HepG2 (cell line): ENCODE measurements at regions not wholly inside any gene's neighbourhood (a gene's known extent, or its start where the extent isn't known, plus 50 kb on each side); places are given as distances from the start of the nearest gene placed in this dataset.

Source experiments
- ATAC-seq: fragments of 200-7000 bp; cut with Tn5 transposase; 3 replicates; pipeline ENCODE4 v1.9.1; 2020; ENCODE audit warnings: mild to moderate bottlenecking, moderate library complexity
- BruUV-seq: library from RNA; stranded (reverse); fragments of 400-500 nt; replicated peaks from 2 replicates; lab custom pipeline; 2021; lab: Mats Ljungman, UMichigan
- CTCF ChIA-PET: fragments of 300-600 bp; formaldehyde crosslinking; extraction: SDS; loops from one replicate; lab custom pipeline; 2021; ENCODE audit warnings: low total read pairs, inconsistent platforms, low intra/inter-chr PET ratio; lab: Yijun Ruan, JAX
- POLR2A ChIA-PET: fragments of 350-600 bp; sonication (Branson Sonifier 250); formaldehyde crosslinking; loops from one replicate; lab custom pipeline; 2020; ENCODE audit warnings: antibody characterized with exemption, inconsistent platforms; lab: Yijun Ruan, JAX
- DNase-seq: peaks from one replicate; pipeline ENCODE4 v3.0.0-alpha.2; 2015; ENCODE audit warnings: low spot score
- FAIRE-seq: peaks from 3 replicates; lab custom pipeline; 2011; peaks lifted over from hg19 to GRCh38; lab: Jason Lieb, UNC
- H2AFZ ChIP-seq: one replicate; pipeline ENCODE4 v1.6.1; 2011; ENCODE audit warnings: low read length, inconsistent platforms
- H3K27ac ChIP-seq: fragments of 300-600 bp; 3 replicates; pipeline ENCODE4 v1.8.0; 2011; ENCODE audit warnings: mixed run types, mild to moderate bottlenecking, mixed read lengths, low read length, inconsistent platforms; ENCODE audit not compliant: insufficient read depth; ENCODE audit errors: extremely low read length
- H3K27me3 ChIP-seq, 2 experiments: fragments of 200-600 bp in 1 of 2; 2 replicates in 1 of 2; 3 replicates in 1 of 2; pipeline versions ENCODE4 v1.6.0 to v1.8.0; 2011; ENCODE audit warnings: low read length in 2 of 2, mild to moderate bottlenecking in 2 of 2, moderate library complexity in 2 of 2, inconsistent platforms in 1 of 2; ENCODE audit not compliant: insufficient read depth in 2 of 2, control insufficient read depth in 1 of 2
- H3K36me3 ChIP-seq, 2 experiments: fragments of 200-600 bp in 1 of 2; replicated peaks in 1 of 2; 2 replicates in 1 of 2; 3 replicates in 1 of 2; pipeline versions ENCODE4 v1.5.1 to v1.8.0; 2011; ENCODE audit warnings: low read length in 2 of 2, inconsistent platforms in 1 of 2; ENCODE audit not compliant: insufficient read depth in 2 of 2, control insufficient read depth in 1 of 2
- H3K4me1 ChIP-seq: 2 replicates; pipeline ENCODE4 v1.5.1; 2012; ENCODE audit warnings: low read length, inconsistent platforms; ENCODE audit not compliant: insufficient read depth
- H3K4me2 ChIP-seq: 2 replicates; pipeline ENCODE4 v1.6.0; 2011; ENCODE audit warnings: low read depth, low read length, inconsistent platforms
- H3K4me3 ChIP-seq, 3 experiments: fragments of 200-600 bp in 1 of 3; sonication (generic), shearing (Covaris generic) in 1 of 3; replicated peaks in 1 of 3; 2 replicates each; pipeline ENCODE4 v1.5.1; 2011 to 2016; ENCODE audit warnings: low read length in 3 of 3, inconsistent platforms in 2 of 3, low read depth in 2 of 3, mild to moderate bottlenecking in 2 of 3, control low read depth in 1 of 3, mixed read lengths in 1 of 3; ENCODE audit not compliant: insufficient read depth in 1 of 3
- H3K79me2 ChIP-seq: one replicate; pipeline ENCODE4 v1.6.1; 2011; ENCODE audit warnings: low read length, inconsistent platforms; ENCODE audit not compliant: insufficient read depth
- H3K9ac ChIP-seq: 2 replicates; pipeline ENCODE4 v1.6.0; 2011; ENCODE audit warnings: mild to moderate bottlenecking, low read depth, low read length, inconsistent platforms; ENCODE audit not compliant: insufficient read depth
- H3K9me3 ChIP-seq: 2 replicates; pipeline ENCODE4 v1.5.1; 2012; ENCODE audit warnings: mild to moderate bottlenecking, low read length
- H4K20me1 ChIP-seq: 2 replicates; pipeline ENCODE4 v1.6.0; 2011; ENCODE audit warnings: inconsistent platforms, mild to moderate bottlenecking, low read length, moderate library complexity; ENCODE audit not compliant: insufficient read depth
- ASH2L ChIP-seq: fragments of 300-600, 200-600 bp; sonication (generic); IDR thresholded peaks from 2 replicates; pipeline ENCODE4 v1.7.0; 2017; ENCODE audit warnings: low read depth, mild to moderate bottlenecking, moderate library complexity, mixed read lengths, low read length; ENCODE audit not compliant: insufficient read length
- CBX1 ChIP-seq: IDR thresholded peaks from one replicate; pipeline ENCODE4 v1.6.1; 2016; ENCODE audit warnings: antibody characterized with exemption, low read depth
- ZNF251 ChIP-seq: sonication (generic); formaldehyde crosslinking; IDR thresholded peaks from 2 replicates; pipeline ENCODE4 v1.9.0; 2021; ENCODE audit warnings: mild to moderate bottlenecking, missing genetic modification reagents
- WGBS: methylation state at CpG from one replicate; pipeline ENCODE4 v1.1.6; 2017; ENCODE audit warnings: low lambda C conversion rate; 5-methylcytosine and 5-hydroxymethylcytosine counted together
- in situ Hi-C: cut with HindIII; loops from 2 replicates; pipeline ENCODE4 v1.10.0; 2017; ENCODE audit warnings: low pct_unique_long_range_greater_than_20kb; ENCODE audit not compliant: extremely low pct_ligation_motif_present
- intact Hi-C: fragments of 100-400 bp; cut with micrococcal nuclease; formaldehyde crosslinking; loops from one replicate; pipeline ENCODE4 v1.10.0; 2022; ENCODE audit not compliant: unreplicated experiment
- TF ChIP-seq, protein P1 (sequence below): sonication (generic); formaldehyde crosslinking; IDR thresholded peaks from 2 replicates; pipeline ENCODE4 v1.4.0; 2020; ENCODE audit warnings: missing genetic modification reagents, borderline replicate concordance
- TF ChIP-seq, protein P2 (sequence below): sonication (generic); formaldehyde crosslinking; conservative IDR thresholded peaks from 2 replicates; pipeline ENCODE4 v1.8.1; 2023; ENCODE audit warnings: missing genetic modification reagents
- TF ChIP-seq, protein P3 (sequence below): sonication (generic); formaldehyde crosslinking; IDR thresholded peaks from 2 replicates; pipeline ENCODE4 v1.5.0; 2020; ENCODE audit warnings: mild to moderate bottlenecking, missing genetic modification reagents

DNA sequence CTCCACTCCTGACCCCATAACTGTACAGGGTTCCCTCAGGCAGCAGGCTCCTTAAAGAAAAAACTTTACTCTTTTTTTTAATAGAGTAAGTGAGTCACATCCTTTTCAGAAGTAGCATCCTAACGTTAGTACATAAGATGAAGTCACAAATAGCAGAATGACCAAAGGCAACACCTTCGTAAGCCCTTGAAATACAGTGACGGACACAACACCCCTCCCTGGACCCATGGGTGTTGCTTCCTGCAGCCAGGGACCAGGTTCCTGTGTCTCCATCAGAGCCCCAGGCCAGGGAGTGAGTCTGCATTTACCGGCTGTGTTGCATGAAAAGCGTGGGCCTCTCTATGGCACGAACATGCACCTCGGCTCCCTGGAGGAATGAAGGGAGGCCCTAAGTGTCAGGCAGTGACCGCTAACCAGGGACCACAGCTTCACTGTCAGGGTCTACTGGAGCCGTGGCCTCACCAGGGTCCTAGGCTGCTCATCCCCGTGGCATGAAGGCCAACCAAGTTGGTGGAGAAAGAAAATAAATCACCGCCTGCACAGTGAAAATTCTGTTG is 340.0 kb upstream of the SFSWAP start:
- Histone ChIP-seq H3K79me2 (no peaks in the 10 kb centered on the region), H3K9me3 (no peaks in the 10 kb centered on the region), H3K36me3 (no peaks in the 10 kb centered on the region), H3K4me3 (no peak overlapping the region), H3K27ac (no peak overlapping the region), H3K4me2 (no peak overlapping the region), H3K4me1 (no peaks in the 10 kb centered on the region; the same call in 1 of the 2 replicates), H3K9ac (no peak overlapping the region), H3K27me3 (peaks cover 4 to 11% of the 10 kb centered on the region in 2 experiments; a peak in 2 of 5 replicates), H2AFZ (no peak overlapping the region), H4K20me1 (no peaks in the 10 kb centered on the region)
- DNase-seq (no peak), ATAC-seq (no peak), FAIRE-seq (no peak)
- WGBS = 32% methylated on average over 7 of the region's 11 CpGs
- intact Hi-C loops (no loop called here), in situ Hi-C loops (no loop called here)
- TF ChIP-seq ASH2L (no peak), CBX1 (no peak), ZNF251 (CRISPR knock-in tag) (no peak)
- TF ChIP-seq, protein P1, sequence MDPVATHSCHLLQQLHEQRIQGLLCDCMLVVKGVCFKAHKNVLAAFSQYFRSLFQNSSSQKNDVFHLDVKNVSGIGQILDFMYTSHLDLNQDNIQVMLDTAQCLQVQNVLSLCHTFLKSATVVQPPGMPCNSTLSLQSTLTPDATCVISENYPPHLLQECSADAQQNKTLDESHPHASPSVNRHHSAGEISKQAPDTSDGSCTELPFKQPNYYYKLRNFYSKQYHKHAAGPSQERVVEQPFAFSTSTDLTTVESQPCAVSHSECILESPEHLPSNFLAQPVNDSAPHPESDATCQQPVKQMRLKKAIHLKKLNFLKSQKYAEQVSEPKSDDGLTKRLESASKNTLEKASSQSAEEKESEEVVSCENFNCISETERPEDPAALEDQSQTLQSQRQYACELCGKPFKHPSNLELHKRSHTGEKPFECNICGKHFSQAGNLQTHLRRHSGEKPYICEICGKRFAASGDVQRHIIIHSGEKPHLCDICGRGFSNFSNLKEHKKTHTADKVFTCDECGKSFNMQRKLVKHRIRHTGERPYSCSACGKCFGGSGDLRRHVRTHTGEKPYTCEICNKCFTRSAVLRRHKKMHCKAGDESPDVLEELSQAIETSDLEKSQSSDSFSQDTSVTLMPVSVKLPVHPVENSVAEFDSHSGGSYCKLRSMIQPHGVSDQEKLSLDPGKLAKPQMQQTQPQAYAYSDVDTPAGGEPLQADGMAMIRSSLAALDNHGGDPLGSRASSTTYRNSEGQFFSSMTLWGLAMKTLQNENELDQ (CRISPR knock-in tag) = no peak
- TF ChIP-seq, protein P2, sequence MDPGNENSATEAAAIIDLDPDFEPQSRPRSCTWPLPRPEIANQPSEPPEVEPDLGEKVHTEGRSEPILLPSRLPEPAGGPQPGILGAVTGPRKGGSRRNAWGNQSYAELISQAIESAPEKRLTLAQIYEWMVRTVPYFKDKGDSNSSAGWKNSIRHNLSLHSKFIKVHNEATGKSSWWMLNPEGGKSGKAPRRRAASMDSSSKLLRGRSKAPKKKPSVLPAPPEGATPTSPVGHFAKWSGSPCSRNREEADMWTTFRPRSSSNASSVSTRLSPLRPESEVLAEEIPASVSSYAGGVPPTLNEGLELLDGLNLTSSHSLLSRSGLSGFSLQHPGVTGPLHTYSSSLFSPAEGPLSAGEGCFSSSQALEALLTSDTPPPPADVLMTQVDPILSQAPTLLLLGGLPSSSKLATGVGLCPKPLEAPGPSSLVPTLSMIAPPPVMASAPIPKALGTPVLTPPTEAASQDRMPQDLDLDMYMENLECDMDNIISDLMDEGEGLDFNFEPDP = no peak
- TF ChIP-seq, protein P3, sequence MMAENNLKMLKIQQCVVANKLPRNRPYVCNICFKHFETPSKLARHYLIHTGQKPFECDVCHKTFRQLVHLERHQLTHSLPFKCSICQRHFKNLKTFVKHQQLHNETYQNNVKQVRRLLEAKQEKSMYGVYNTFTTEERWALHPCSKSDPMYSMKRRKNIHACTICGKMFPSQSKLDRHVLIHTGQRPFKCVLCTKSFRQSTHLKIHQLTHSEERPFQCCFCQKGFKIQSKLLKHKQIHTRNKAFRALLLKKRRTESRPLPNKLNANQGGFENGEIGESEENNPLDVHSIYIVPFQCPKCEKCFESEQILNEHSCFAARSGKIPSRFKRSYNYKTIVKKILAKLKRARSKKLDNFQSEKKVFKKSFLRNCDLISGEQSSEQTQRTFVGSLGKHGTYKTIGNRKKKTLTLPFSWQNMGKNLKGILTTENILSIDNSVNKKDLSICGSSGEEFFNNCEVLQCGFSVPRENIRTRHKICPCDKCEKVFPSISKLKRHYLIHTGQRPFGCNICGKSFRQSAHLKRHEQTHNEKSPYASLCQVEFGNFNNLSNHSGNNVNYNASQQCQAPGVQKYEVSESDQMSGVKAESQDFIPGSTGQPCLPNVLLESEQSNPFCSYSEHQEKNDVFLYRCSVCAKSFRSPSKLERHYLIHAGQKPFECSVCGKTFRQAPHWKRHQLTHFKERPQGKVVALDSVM (CRISPR knock-in tag) = no peak
- CTCF ChIA-PET = no interaction called here
- no TSS peak for BruUV-seq
- POLR2A ChIA-PET = no interaction called here
